Keratinocyte (primary cell): ENCODE measurements at regions not wholly inside any gene's neighbourhood (a gene's known extent, or its start where the extent isn't known, plus 50 kb on each side); places are given as distances from the start of the nearest gene placed in this dataset.
"Not testable (repeated sequence)": the region's sequence is repeated elsewhere in the genome, so short reads cannot be mapped to it uniquely, and the experiment has no call there.

ENCODE experiments used
- DNase-seq: peaks from one replicate; pipeline ENCODE4 v3.0.0-alpha.2; 2011; ENCODE audit warnings: low read depth, missing footprints, low spot score
- FAIRE-seq: peaks from 2 replicates; lab custom pipeline; 2011; peaks lifted over from hg19 to GRCh38; lab: Jason Lieb, UNC
- H2AFZ ChIP-seq: 2 replicates; pipeline ENCODE4 v1.6.0; 2012; ENCODE audit warnings: low read length, control low read depth, inconsistent platforms; ENCODE audit not compliant: control insufficient read depth
- H3K27ac ChIP-seq: 2 replicates; pipeline ENCODE4 v1.5.1; 2011; ENCODE audit warnings: low read length; ENCODE audit not compliant: control insufficient read depth, insufficient read depth
- H3K27me3 ChIP-seq: 3 replicates; pipeline ENCODE4 v1.6.0; 2011; ENCODE audit warnings: low read length; ENCODE audit not compliant: control insufficient read depth, insufficient read depth; ENCODE audit errors: extremely low read depth
- H3K36me3 ChIP-seq, 2 experiments: 2 replicates in 1 of 2; 3 replicates in 1 of 2; pipeline ENCODE4 v1.5.1; 2011; ENCODE audit warnings: low read length in 2 of 2, mild to moderate bottlenecking in 1 of 2; ENCODE audit not compliant: control insufficient read depth in 2 of 2, insufficient read depth in 2 of 2; ENCODE audit errors: extremely low read depth in 1 of 2
- H3K4me1 ChIP-seq: 3 replicates; pipeline ENCODE4 v1.5.1; 2011; ENCODE audit warnings: low read length; ENCODE audit not compliant: control insufficient read depth, insufficient read depth; ENCODE audit errors: extremely low read depth
- H3K4me2 ChIP-seq: 3 replicates; pipeline ENCODE4 v1.6.0; 2011; ENCODE audit warnings: low read depth, low read length; ENCODE audit not compliant: control insufficient read depth, insufficient read depth; ENCODE audit errors: extremely low read depth
- H3K4me3 ChIP-seq, 3 experiments: fragments of 200-600 bp in 1 of 3; sonication (generic) in 1 of 3; 2 replicates in 2 of 3; 3 replicates in 1 of 3; pipeline ENCODE4 v1.5.1; 2011 to 2016; ENCODE audit warnings: low read length in 3 of 3, mild to moderate bottlenecking in 3 of 3, control low read depth in 2 of 3, inconsistent platforms in 1 of 3, low read depth in 1 of 3, mixed read lengths in 1 of 3, mixed run types in 1 of 3, moderate library complexity in 1 of 3; ENCODE audit not compliant: control insufficient read depth in 2 of 3, insufficient read depth in 2 of 3; ENCODE audit errors: extremely low read depth in 1 of 3
- H3K79me2 ChIP-seq: 2 replicates; pipeline ENCODE4 v1.6.0; 2012; ENCODE audit warnings: low read length; ENCODE audit not compliant: control insufficient read depth, insufficient read depth
- H3K9ac ChIP-seq: 3 replicates; pipeline ENCODE4 v1.6.0; 2011; ENCODE audit warnings: low read length; ENCODE audit not compliant: control insufficient read depth, insufficient read depth; ENCODE audit errors: extremely low read depth
- H3K9me1 ChIP-seq: 3 replicates; pipeline ENCODE4 v1.6.0; 2011; ENCODE audit warnings: low read length; ENCODE audit not compliant: control insufficient read depth, insufficient read depth; ENCODE audit errors: extremely low read depth
- H3K9me3 ChIP-seq: 2 replicates; pipeline ENCODE4 v1.5.1; 2012; ENCODE audit warnings: low read depth, low read length; ENCODE audit not compliant: control insufficient read depth
- H4K20me1 ChIP-seq: 3 replicates; pipeline ENCODE4 v1.6.0; 2011; ENCODE audit warnings: low read length; ENCODE audit not compliant: control insufficient read depth, insufficient read depth; ENCODE audit errors: extremely low read depth
- EZH2 ChIP-seq: IDR thresholded peaks from one replicate; pipeline ENCODE4 v1.6.1; 2012; ENCODE audit warnings: inconsistent platforms, mild to moderate bottlenecking, low read length, moderate library complexity
- dilution Hi-C: fragments of 300-500 bp; cut with MboI; formaldehyde crosslinking; loops from one replicate; pipeline ENCODE4 v1.7.0; 2020; ENCODE audit warnings: low sequenced_read_pairs; ENCODE audit not compliant: extremely low pct_ligation_motif_present
- TF ChIP-seq, protein P1 (sequence below), 3 experiments: IDR thresholded peaks in 1 of 3; conservative IDR thresholded peaks in 1 of 3; optimal IDR thresholded peaks in 1 of 3; 2 replicates in 2 of 3; 3 replicates in 1 of 3; pipeline versions ENCODE3 to v1.5.1; 2011; ENCODE audit warnings: low read length in 3 of 3, mild to moderate bottlenecking in 3 of 3, moderate library complexity in 2 of 3, control low read depth in 1 of 3, inconsistent platforms in 1 of 3; ENCODE audit not compliant: insufficient read depth in 2 of 3; ENCODE audit errors: extremely low read depth in 1 of 3

- no peak overlapping the region for H2AFZ ChIP-seq
- no peak overlapping the region for H3K4me2 ChIP-seq
- H3K9ac ChIP-seq = no peak overlapping the region
- FAIRE-seq = no peak
- no peaks in the 10 kb centered on the region for H3K9me1 ChIP-seq
- dilution Hi-C loops = no loop called here
- H3K9me3 ChIP-seq = no peaks in the 10 kb centered on the region
- TF ChIP-seq, protein P1, sequence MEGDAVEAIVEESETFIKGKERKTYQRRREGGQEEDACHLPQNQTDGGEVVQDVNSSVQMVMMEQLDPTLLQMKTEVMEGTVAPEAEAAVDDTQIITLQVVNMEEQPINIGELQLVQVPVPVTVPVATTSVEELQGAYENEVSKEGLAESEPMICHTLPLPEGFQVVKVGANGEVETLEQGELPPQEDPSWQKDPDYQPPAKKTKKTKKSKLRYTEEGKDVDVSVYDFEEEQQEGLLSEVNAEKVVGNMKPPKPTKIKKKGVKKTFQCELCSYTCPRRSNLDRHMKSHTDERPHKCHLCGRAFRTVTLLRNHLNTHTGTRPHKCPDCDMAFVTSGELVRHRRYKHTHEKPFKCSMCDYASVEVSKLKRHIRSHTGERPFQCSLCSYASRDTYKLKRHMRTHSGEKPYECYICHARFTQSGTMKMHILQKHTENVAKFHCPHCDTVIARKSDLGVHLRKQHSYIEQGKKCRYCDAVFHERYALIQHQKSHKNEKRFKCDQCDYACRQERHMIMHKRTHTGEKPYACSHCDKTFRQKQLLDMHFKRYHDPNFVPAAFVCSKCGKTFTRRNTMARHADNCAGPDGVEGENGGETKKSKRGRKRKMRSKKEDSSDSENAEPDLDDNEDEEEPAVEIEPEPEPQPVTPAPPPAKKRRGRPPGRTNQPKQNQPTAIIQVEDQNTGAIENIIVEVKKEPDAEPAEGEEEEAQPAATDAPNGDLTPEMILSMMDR (optimal IDR thresholded peaks at IDR 0.05 in 1 of 3, IDR thresholded peaks at IDR 0.05 in 1 of 3, conservative IDR thresholded peaks at IDR 0.05 in 1 of 3; ENCODE audit: extremely low read depth in 1 of 3, insufficient read depth in 2 of 3, low read length in 3 of 3) = no peak
- no peak for TF ChIP-seq EZH2
- H3K36me3 ChIP-seq = no peaks in the 10 kb centered on the region
- H3K79me2 ChIP-seq = no peaks in the 10 kb centered on the region
- no peak overlapping the region for H3K4me3 ChIP-seq
- no peak overlapping the region for H3K27ac ChIP-seq
- no peaks in the 10 kb centered on the region for H3K4me1 ChIP-seq
- H3K27me3 ChIP-seq = no peaks in the 10 kb centered on the region
- DNase-seq = no peak
- H4K20me1 ChIP-seq = no peaks in the 10 kb centered on the region
These were observed 256.1 kb upstream of the NCAM1 start for GRCh38 chr11:112705148-112705547.

GRCh38 chr11:112706863-112707262 is 254.4 kb upstream of the NCAM1 start:
- no peaks in the 10 kb centered on the region for H3K9me1 ChIP-seq
- no peaks in the 10 kb centered on the region for H3K4me1 ChIP-seq
- H4K20me1 ChIP-seq = no peaks in the 10 kb centered on the region
- no peak for FAIRE-seq
- H3K9me3 ChIP-seq = no peaks in the 10 kb centered on the region
- H3K27ac ChIP-seq = no peak overlapping the region
- no peak overlapping the region for H3K9ac ChIP-seq
- H2AFZ ChIP-seq = no peak overlapping the region
- H3K27me3 ChIP-seq = no peaks in the 10 kb centered on the region
- no peaks in the 10 kb centered on the region for H3K36me3 ChIP-seq
- H3K4me3 ChIP-seq = no peak overlapping the region
- no peaks in the 10 kb centered on the region for H3K79me2 ChIP-seq
- H3K4me2 ChIP-seq = no peak overlapping the region
- no peak for TF ChIP-seq EZH2
- TF ChIP-seq, protein P1 (optimal IDR thresholded peaks at IDR 0.05 in 1 of 3, IDR thresholded peaks at IDR 0.05 in 1 of 3, conservative IDR thresholded peaks at IDR 0.05 in 1 of 3; ENCODE audit: extremely low read depth in 1 of 3, insufficient read depth in 2 of 3, low read length in 3 of 3) = no peak
- DNase-seq = no peak
- dilution Hi-C loops = no loop called here

- FAIRE-seq, H3K36me3 ChIP-seq, dilution Hi-C loops, H3K9me1 ChIP-seq, DNase-seq, H3K79me2 ChIP-seq, H3K9ac ChIP-seq, H4K20me1 ChIP-seq, H3K27me3 ChIP-seq, H3K4me3 ChIP-seq, H2AFZ ChIP-seq, H3K27ac ChIP-seq, H3K9me3 ChIP-seq, H3K4me2 ChIP-seq, H3K4me1 ChIP-seq: not testable (repeated sequence)
These were observed 246.9 kb upstream of the NCAM1 start for GRCh38 chr11:112714340-112714739.
